ENCODE measurements at regions not wholly inside any gene's neighbourhood (a gene's known extent, or its start where the extent isn't known, plus 50 kb on each side); places are given as distances from the start of the nearest gene placed in this dataset.

GRCh38 chr12:96136161-96136560, 58.0 kb upstream of the ELK3 start:
- peak; percentile 62 for DNase-seq
- in situ Hi-C loops (cut with HindIII; ENCODE audit: low pct_ligation_motif_present, low sequenced_read_pairs), result no loop called here
- Histone ChIP-seq H3K36me3 (replicated peaks) (no peaks in the 10 kb centered on the region), H3K4me3 (ENCODE audit: low read depth, low read length) (no peak overlapping the region), H3K27me3 (replicated peaks) (no peaks in the 10 kb centered on the region), H3K27ac (peak overlapping the region; percentile 23)
- TF ChIP-seq CTCF (IDR thresholded peaks at IDR 0.05; ENCODE audit: low read depth, low read length, missing control alignments), result no peak

- in situ Hi-C loops (cut with HindIII; ENCODE audit: low pct_ligation_motif_present, low sequenced_read_pairs), result no loop called here
- Histone ChIP-seq H3K4me3 (ENCODE audit: low read depth, low read length) (no peak overlapping the region), H3K27me3 (replicated peaks) (no peaks in the 10 kb centered on the region), H3K27ac (peak overlapping the region; percentile 23), H3K36me3 (replicated peaks) (no peaks in the 10 kb centered on the region)
- TF ChIP-seq CTCF (IDR thresholded peaks at IDR 0.05; ENCODE audit: low read depth, low read length, missing control alignments), result no peak
- peak; percentile 38 for DNase-seq
Measured at GRCh38 chr12:96136725-96137378, 57.3 kb upstream of the ELK3 start.

- TF ChIP-seq CTCF (IDR thresholded peaks at IDR 0.05; ENCODE audit: low read depth, low read length, missing control alignments), result no peak
- Histone ChIP-seq H3K27me3 (replicated peaks) (no peaks in the 10 kb centered on the region), H3K4me3 (ENCODE audit: low read depth, low read length) (no peak overlapping the region), H3K36me3 (replicated peaks) (no peaks in the 10 kb centered on the region), H3K27ac (no peak overlapping the region)
- peak; percentile 74 for DNase-seq
- in situ Hi-C loops (cut with HindIII; ENCODE audit: low pct_ligation_motif_present, low sequenced_read_pairs), result no loop called here
Measured at GRCh38 chr12:96140174-96140573, 54.0 kb upstream of the ELK3 start.

GRCh38 chr12:96141216-96141912, 52.8 kb upstream of the ELK3 start:
- Histone ChIP-seq H3K36me3 (replicated peaks) (no peaks in the 10 kb centered on the region), H3K27me3 (replicated peaks) (no peaks in the 10 kb centered on the region), H3K27ac (no peak overlapping the region), H3K4me3 (ENCODE audit: low read depth, low read length) (no peak overlapping the region)
- no peak for TF ChIP-seq CTCF (IDR thresholded peaks at IDR 0.05; ENCODE audit: low read depth, low read length, missing control alignments)
- DNase-seq, result peak; percentile 66
- in situ Hi-C loops (cut with HindIII; ENCODE audit: low pct_ligation_motif_present, low sequenced_read_pairs), result no loop called here

- in situ Hi-C loops (cut with HindIII; ENCODE audit: low pct_ligation_motif_present, low sequenced_read_pairs), result no loop called here
- Histone ChIP-seq H3K36me3 (replicated peaks) (no peaks in the 10 kb centered on the region), H3K27me3 (replicated peaks) (no peaks in the 10 kb centered on the region), H3K27ac (no peak overlapping the region), H3K4me3 (ENCODE audit: low read depth, low read length) (no peak overlapping the region)
- no peak for TF ChIP-seq CTCF (IDR thresholded peaks at IDR 0.05; ENCODE audit: low read depth, low read length, missing control alignments)
- DNase-seq, result no peak
Measured at GRCh38 chr12:96143392-96143791, 50.8 kb upstream of the ELK3 start.
